Esophagus squamous epithelium (tissue), 5 donors: ENCODE measurements at regions not wholly inside any gene's neighbourhood (a gene's known extent, or its start where the extent isn't known, plus 50 kb on each side); places are given as distances from the start of the nearest gene placed in this dataset.

Experiments
- DNase-seq: peaks from one replicate; lab custom pipeline; 2025; lab: John Stamatoyannopoulos, UW
- H3K27ac ChIP-seq, 4 donors: fragments of 200-600 bp; sonication (generic); one replicate each; pipeline ENCODE4 v1.5.1; 2016 to 2019; ENCODE audit warnings: mild to moderate bottlenecking in 1 of 4
- H3K27me3 ChIP-seq, 4 donors: fragments of 200-600 bp; sonication (generic); 1 replicate in 3 of 4; 2 replicates in 1 of 4; pipeline versions ENCODE4 v1.5.1 to v1.6.0; 2017 to 2021; ENCODE audit warnings: antibody characterized with exemption in 1 of 4
- H3K36me3 ChIP-seq, 3 donors: fragments of 200-600 bp; sonication (generic); one replicate each; pipeline ENCODE4 v1.5.1; 2016 to 2019
- H3K4me1 ChIP-seq, 3 donors: fragments of 200-600 bp; sonication (generic); one replicate each; pipeline ENCODE4 v1.5.1; 2017 to 2019
- H3K4me3 ChIP-seq, 4 donors: fragments of 200-600 bp; sonication (generic); 1 replicate in 3 of 4; 2 replicates in 1 of 4; pipeline ENCODE4 v1.5.1; 2016 to 2019; ENCODE audit warnings: mild to moderate bottlenecking in 2 of 4, moderate library complexity in 1 of 4
- H3K9me3 ChIP-seq, 3 donors: fragments of 200-600 bp; sonication (generic); one replicate each; pipeline ENCODE4 v1.5.1; 2016 to 2019
- POLR2A ChIP-seq, 4 donors: fragments of 450-650 bp; IDR thresholded peaks; one replicate each; pipeline ENCODE4 v1.6.1; 2017; ENCODE audit warnings: antibody characterized with exemption in 4 of 4, mild to moderate bottlenecking in 4 of 4, moderate library complexity in 3 of 4
- WGBS, 2 donors: methylation state at CpG; one replicate each; pipeline ENCODE4 v1.1.5; 2018; 5-methylcytosine and 5-hydroxymethylcytosine counted together
- intact Hi-C: fragments of 100-400 bp; cut with DNase I; formaldehyde crosslinking; loops from one replicate; pipeline ENCODE4 v1.15.0; 2022
- TF ChIP-seq, protein P1 (sequence below), 6 experiments: fragments of 450-650 bp in 4 of 6; fragments of 200-600 bp in 2 of 6; sonication (generic) in 2 of 6; IDR thresholded peaks; one replicate each; pipeline ENCODE4 v1.5.1; 2016 to 2019; ENCODE audit warnings: antibody characterized with exemption in 6 of 6, mild to moderate bottlenecking in 4 of 6, moderate library complexity in 4 of 6
- donor health status: DM: yes; HTN: yes; CAD: no.

DNA sequence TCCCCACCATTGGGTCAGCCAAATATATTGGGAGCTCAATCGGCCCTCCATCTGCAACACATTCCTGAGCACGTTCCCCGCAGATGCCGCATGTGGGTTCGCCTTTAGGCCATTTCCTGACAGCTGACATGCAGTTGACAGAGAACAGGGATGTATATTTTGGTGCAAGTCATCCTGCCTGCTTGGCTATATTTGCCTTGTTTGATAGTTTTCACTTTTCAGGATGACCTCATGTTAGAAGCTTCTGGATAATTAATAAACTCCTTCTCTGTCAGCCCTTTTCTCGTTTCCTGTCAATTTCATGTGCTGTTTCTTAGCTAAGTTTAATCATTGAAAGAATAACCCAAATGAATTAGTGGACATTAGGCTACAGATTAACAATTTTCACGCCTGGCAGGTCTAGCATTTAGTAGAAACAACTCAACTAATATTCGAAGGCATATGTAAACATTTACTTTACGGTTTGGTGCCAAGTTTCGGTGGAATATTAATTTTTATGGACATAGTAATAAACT lies 105.8 kb upstream of the SLC5A12 start:
- TF ChIP-seq, protein P1, sequence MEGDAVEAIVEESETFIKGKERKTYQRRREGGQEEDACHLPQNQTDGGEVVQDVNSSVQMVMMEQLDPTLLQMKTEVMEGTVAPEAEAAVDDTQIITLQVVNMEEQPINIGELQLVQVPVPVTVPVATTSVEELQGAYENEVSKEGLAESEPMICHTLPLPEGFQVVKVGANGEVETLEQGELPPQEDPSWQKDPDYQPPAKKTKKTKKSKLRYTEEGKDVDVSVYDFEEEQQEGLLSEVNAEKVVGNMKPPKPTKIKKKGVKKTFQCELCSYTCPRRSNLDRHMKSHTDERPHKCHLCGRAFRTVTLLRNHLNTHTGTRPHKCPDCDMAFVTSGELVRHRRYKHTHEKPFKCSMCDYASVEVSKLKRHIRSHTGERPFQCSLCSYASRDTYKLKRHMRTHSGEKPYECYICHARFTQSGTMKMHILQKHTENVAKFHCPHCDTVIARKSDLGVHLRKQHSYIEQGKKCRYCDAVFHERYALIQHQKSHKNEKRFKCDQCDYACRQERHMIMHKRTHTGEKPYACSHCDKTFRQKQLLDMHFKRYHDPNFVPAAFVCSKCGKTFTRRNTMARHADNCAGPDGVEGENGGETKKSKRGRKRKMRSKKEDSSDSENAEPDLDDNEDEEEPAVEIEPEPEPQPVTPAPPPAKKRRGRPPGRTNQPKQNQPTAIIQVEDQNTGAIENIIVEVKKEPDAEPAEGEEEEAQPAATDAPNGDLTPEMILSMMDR (IDR thresholded peaks at IDR 0.05): no peak
- TF ChIP-seq POLR2A (IDR thresholded peaks at IDR 0.05): no peak
- intact Hi-C loops: no loop called here
- Histone ChIP-seq H3K27ac (peak overlapping the region in 3 of 4 donors; percentile 20 to 50 (median 48)), H3K27me3 (no peaks in the 10 kb centered on the region), H3K9me3 (peaks cover 0 to 22% (median 9%) of the 10 kb centered on the region in 3 donors), H3K4me3 (no peak overlapping the region), H3K4me1 (peaks cover 0 to 7% (median 6%) of the 10 kb centered on the region in 3 donors), H3K36me3 (no peaks in the 10 kb centered on the region)
- DNase-seq: no peak
- whole genome bisulfite sequencing, 2 donors: 51 to 58% methylated on average over 10 of the region's 10 CpGs

DNA sequence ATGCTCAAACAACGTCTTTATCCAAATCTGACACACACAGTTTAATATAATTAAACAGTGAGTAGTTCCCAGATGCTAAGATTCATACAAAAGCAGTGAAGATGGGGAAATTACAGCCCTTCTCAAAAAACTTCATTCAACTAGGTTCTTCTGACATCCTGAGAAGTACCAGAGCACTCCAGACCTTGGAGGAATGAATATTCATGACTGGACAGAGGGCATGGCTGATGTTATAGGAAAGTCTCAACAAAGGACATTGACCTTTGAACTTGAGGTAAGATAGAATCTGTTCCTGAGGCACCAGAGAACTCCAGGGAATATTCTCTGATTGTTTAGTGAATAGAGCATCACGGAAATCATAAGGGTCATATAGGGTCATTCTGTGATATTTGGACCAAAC lies 106.4 kb upstream of the SLC5A12 start:
- DNase-seq: no peak
- H3K9me3 ChIP-seq: peaks cover 0 to 16% (median 8%) of the 10 kb centered on the region in 3 donors
- WGBS, 2 donors: 50 to 57% methylated on average over 2 of the region's 2 CpGs

DNA sequence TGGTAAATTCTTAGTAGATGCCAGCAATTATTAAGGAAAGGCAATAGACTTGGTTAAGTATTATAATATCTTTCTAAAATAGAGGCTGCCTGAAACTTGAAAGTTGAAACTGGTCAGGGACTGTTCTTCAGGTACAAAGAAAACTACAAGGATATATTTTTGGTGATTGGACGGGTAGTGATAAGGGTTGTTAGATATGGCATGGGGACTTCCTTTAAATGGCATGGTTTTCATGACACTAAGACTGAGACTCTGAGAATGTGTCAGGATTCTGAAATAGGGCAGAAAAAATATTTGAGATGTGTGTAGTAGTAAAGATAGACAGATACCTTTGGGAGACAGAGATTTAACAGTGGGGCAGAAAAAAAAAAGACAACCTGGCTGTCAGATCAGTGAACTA lies 108.4 kb upstream of the SLC5A12 start:
- Histone ChIP-seq H3K27ac (no peak overlapping the region), H3K27me3 (no peaks in the 10 kb centered on the region), H3K4me1 (peaks cover 0 to 7% (median 6%) of the 10 kb centered on the region in 3 donors), H3K9me3 (no peaks in the 10 kb centered on the region), H3K36me3 (no peaks in the 10 kb centered on the region), H3K4me3 (no peak overlapping the region)
- no peak for TF ChIP-seq POLR2A (IDR thresholded peaks at IDR 0.05)
- TF ChIP-seq, protein P1 (IDR thresholded peaks at IDR 0.05): no peak
- intact Hi-C loops: no loop called here
- no peak for DNase-seq
- 91 to 93% methylated on average over 1 of the region's 1 CpG for WGBS, 2 donors

More for the DNA sequence above, 106.4 kb upstream of the SLC5A12 start:
- Histone ChIP-seq H3K36me3 (no peaks in the 10 kb centered on the region), H3K27ac (peak overlapping the region in 1 of 4 donors; percentile 50), H3K4me1 (peaks cover 0 to 7% (median 6%) of the 10 kb centered on the region in 3 donors), H3K27me3 (no peaks in the 10 kb centered on the region), H3K4me3 (no peak overlapping the region)
- TF ChIP-seq POLR2A (IDR thresholded peaks at IDR 0.05): no peak
- TF ChIP-seq, protein P1 (IDR thresholded peaks at IDR 0.05): no peak
- intact Hi-C loops: no loop called here

DNA sequence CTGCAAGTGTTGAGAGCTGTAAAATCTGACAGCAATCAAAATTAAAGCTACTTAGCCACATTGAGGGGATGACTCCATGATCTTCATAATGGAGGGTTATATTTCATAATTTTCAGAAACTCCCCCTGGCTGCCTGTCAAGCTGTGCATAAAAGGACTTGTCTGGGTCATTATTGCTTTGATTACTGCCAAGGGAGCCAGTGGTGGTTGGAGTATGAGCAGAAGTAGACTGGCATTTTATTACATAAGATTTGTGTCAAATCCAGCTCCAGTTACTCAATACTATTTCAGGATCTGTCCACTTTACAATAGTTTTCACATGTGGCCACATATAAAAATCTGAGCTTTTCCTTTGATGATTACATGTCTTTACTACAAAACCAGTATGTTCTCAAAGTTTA lies 108.9 kb upstream of the SLC5A12 start:
- Histone ChIP-seq H3K9me3 (no peaks in the 10 kb centered on the region), H3K27me3 (no peaks in the 10 kb centered on the region), H3K4me3 (no peak overlapping the region), H3K27ac (no peak overlapping the region), H3K4me1 (peaks cover 0 to 7% (median 6%) of the 10 kb centered on the region in 3 donors), H3K36me3 (no peaks in the 10 kb centered on the region)
- DNase-seq: no peak
- TF ChIP-seq, protein P1 (IDR thresholded peaks at IDR 0.05): no peak
- no peak for TF ChIP-seq POLR2A (IDR thresholded peaks at IDR 0.05)
- intact Hi-C loops: no loop called here

DNA sequence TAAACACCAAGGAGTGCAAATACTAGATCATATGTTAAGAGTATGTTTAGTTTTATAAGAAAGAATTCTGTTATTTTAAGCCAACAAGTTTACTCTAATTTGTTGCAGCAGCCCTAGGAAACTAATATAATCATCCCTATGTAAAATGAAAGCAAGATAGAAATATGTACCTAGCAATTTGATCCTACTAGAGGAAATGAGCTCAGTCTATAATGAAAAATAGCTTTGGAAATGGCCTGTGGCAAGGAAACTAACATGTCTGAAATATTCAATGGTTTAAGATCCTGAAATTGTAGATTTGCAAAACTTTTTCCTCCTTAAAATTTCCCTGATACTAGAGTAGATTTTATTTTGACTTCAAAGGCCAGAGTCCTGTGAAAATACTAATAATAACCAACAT lies 112.7 kb upstream of the SLC5A12 start:
- H3K36me3 ChIP-seq: no peaks in the 10 kb centered on the region
- no peaks in the 10 kb centered on the region for H3K9me3 ChIP-seq
- intact Hi-C loops: no loop called here
- DNase-seq: no peak
- no peaks in the 10 kb centered on the region for H3K4me1 ChIP-seq
- no peaks in the 10 kb centered on the region for H3K27me3 ChIP-seq
- no peak overlapping the region for H3K4me3 ChIP-seq
- no peak for TF ChIP-seq POLR2A (IDR thresholded peaks at IDR 0.05)
- TF ChIP-seq, protein P1 (IDR thresholded peaks at IDR 0.05): no peak
- no peak overlapping the region for H3K27ac ChIP-seq
